HG02642 (cell line): ENCODE measurements at regions not wholly inside any gene's neighbourhood (a gene's known extent, or its start where the extent isn't known, plus 50 kb on each side); places are given as distances from the start of the nearest gene placed in this dataset.

Experiments used
- ATAC-seq: cut with Tn5 transposase; IDR thresholded peaks from one replicate; pipeline ENCODE4 v1.9.1; 2021; ENCODE audit warnings: mild to moderate bottlenecking; ENCODE audit not compliant: unreplicated experiment, poor library complexity

GRCh38 chr7:46385662-46386309 is 464.7 kb upstream of the IGFBP3 start:
- no peak for ATAC-seq

GRCh38 chr7:46383605-46384004 is 462.5 kb upstream of the IGFBP3 start:
- no peak for ATAC-seq

- no peak for ATAC-seq
These were observed 449.0 kb upstream of the IGFBP3 start for GRCh38 chr7:46369933-46370654.

GRCh38 chr7:46368871-46369270 is 447.8 kb upstream of the IGFBP3 start:
- ATAC-seq = no peak

- no peak for ATAC-seq
These were observed 445.5 kb upstream of the IGFBP3 start for GRCh38 chr7:46366526-46366925.

GRCh38 chr7:46363688-46364087 is 442.6 kb upstream of the IGFBP3 start:
- no peak for ATAC-seq

GRCh38 chr7:46360811-46361210 is 439.7 kb upstream of the IGFBP3 start:
- no peak for ATAC-seq

- no peak for ATAC-seq
These were observed 439.2 kb upstream of the IGFBP3 start for GRCh38 chr7:46360296-46360695.

GRCh38 chr7:46357851-46358250 is 436.8 kb upstream of the IGFBP3 start:
- ATAC-seq = no peak

- no peak for ATAC-seq
These were observed 436.2 kb upstream of the IGFBP3 start for GRCh38 chr7:46357290-46357689.

GRCh38 chr7:46356371-46356770 is 435.3 kb upstream of the IGFBP3 start:
- ATAC-seq = no peak

GRCh38 chr7:46355331-46355730 is 434.3 kb upstream of the IGFBP3 start:
- ATAC-seq = no peak

GRCh38 chr7:46352004-46352954 is 431.2 kb upstream of the IGFBP3 start:
- no peak for ATAC-seq

- ATAC-seq = no peak
These were observed 428.4 kb upstream of the IGFBP3 start for GRCh38 chr7:46349490-46349889.

GRCh38 chr7:46344533-46344932 is 423.5 kb upstream of the IGFBP3 start:
- ATAC-seq = no peak

- ATAC-seq = no peak
These were observed 422.7 kb upstream of the IGFBP3 start for GRCh38 chr7:46343802-46344201.

- ATAC-seq = no peak
These were observed 401.9 kb upstream of the IGFBP3 start for GRCh38 chr7:46322937-46323336.

- no peak for ATAC-seq
These were observed 400.6 kb upstream of the IGFBP3 start for GRCh38 chr7:46321556-46322205.

GRCh38 chr7:46320956-46321355 is 399.9 kb upstream of the IGFBP3 start:
- ATAC-seq = no peak

- ATAC-seq = no peak
These were observed 398.8 kb upstream of the IGFBP3 start for GRCh38 chr7:46319841-46320240.
